ENCODE measurements at regions not wholly inside any gene's neighbourhood (a gene's known extent, or its start where the extent isn't known, plus 50 kb on each side); places are given as distances from the start of the nearest gene placed in this dataset.

GRCh38 chr12:58034712-58035111 is 93.3 kb downstream of the ATP23 start:
- Histone ChIP-seq H2AFZ (ENCODE audit: low read depth) (no peak overlapping the region), H3K9me3 (no peaks in the 10 kb centered on the region), H3K27me3 (ENCODE audit: insufficient read depth) (no peaks in the 10 kb centered on the region), H3K4me1 (ENCODE audit: control insufficient read depth in 1 of 2, insufficient read depth in 2 of 2, low read depth in 1 of 2, low read length in 1 of 2) (no peaks in the 10 kb centered on the region), H3K4me3 (ENCODE audit: low read depth in 2 of 2, low read length in 1 of 2) (no peak overlapping the region), H3K27ac (ENCODE audit: low read depth in 2 of 2, low read length in 1 of 2) (no peak overlapping the region), H3K36me3 (replicated peaks in 1 of 2; ENCODE audit: control insufficient read depth in 1 of 2, insufficient read depth in 2 of 2, low read length in 1 of 2) (no peaks in the 10 kb centered on the region), H3K9ac (no peak overlapping the region), H3F3A (replicated peaks; ENCODE audit: insufficient read depth) (no peaks in the 10 kb centered on the region), H3K79me2 (ENCODE audit: insufficient read depth) (no peaks in the 10 kb centered on the region), H4K20me1 (ENCODE audit: insufficient read depth) (no peaks in the 10 kb centered on the region), H3K9me2 (no peaks in the 10 kb centered on the region), H3K4me2 (no peak overlapping the region)
- ChIA-PET POLR2A (no interaction called here), CTCF (interaction anchor here (1.4 kb wide), 1 partner anchor 8 kb away, joined by 3 read pairs; no protein-coding TSS in a partner anchor)
- TF ChIP-seq GABPA (IDR thresholded peaks at IDR 0.05; ENCODE audit: low read depth) (no peak), SIN3A (IDR thresholded peaks at IDR 0.05; ENCODE audit: borderline replicate concordance, low read depth, low read length) (no peak), CHD2 (IDR thresholded peaks at IDR 0.05; ENCODE audit: low read length, partially characterized antibody) (no peak), RFX5 (IDR thresholded peaks at IDR 0.05; ENCODE audit: low read length) (no peak), FOXM1 (IDR thresholded peaks at IDR 0.05; ENCODE audit: low read depth) (no peak)
- no peak for DNase-seq
- WGBS (ENCODE audit: low lambda C conversion rate): 0% methylated on average over 1 of the region's 1 CpG

GRCh38 chr12:58041441-58041840 is 100.1 kb downstream of the ATP23 start:
- Histone ChIP-seq H3K79me2 (ENCODE audit: insufficient read depth) (no peaks in the 10 kb centered on the region), H3K9ac (no peak overlapping the region), H3K9me2 (no peaks in the 10 kb centered on the region), H3K9me3 (no peaks in the 10 kb centered on the region), H3K27me3 (ENCODE audit: insufficient read depth) (no peaks in the 10 kb centered on the region), H4K20me1 (ENCODE audit: insufficient read depth) (no peaks in the 10 kb centered on the region), H2AFZ (ENCODE audit: low read depth) (no peak overlapping the region), H3K4me2 (no peak overlapping the region), H3K36me3 (replicated peaks in 1 of 2; ENCODE audit: control insufficient read depth in 1 of 2, insufficient read depth in 2 of 2, low read length in 1 of 2) (no peaks in the 10 kb centered on the region), H3K4me1 (ENCODE audit: control insufficient read depth in 1 of 2, insufficient read depth in 2 of 2, low read depth in 1 of 2, low read length in 1 of 2) (no peaks in the 10 kb centered on the region), H3F3A (replicated peaks; ENCODE audit: insufficient read depth) (no peaks in the 10 kb centered on the region), H3K4me3 (ENCODE audit: low read depth in 2 of 2, low read length in 1 of 2) (no peak overlapping the region), H3K27ac (ENCODE audit: low read depth in 2 of 2, low read length in 1 of 2) (no peak overlapping the region)
- 2% methylated on average over 2 of the region's 2 CpGs for WGBS (ENCODE audit: low lambda C conversion rate)
- ChIA-PET POLR2A (no interaction called here), CTCF (no interaction called here)
- no peak for TF ChIP-seq MXI1 (IDR thresholded peaks at IDR 0.05; ENCODE audit: low read depth, low read length)
- no peak for TF ChIP-seq MAX (IDR thresholded peaks at IDR 0.05; ENCODE audit: low read depth)
- TF ChIP-seq ZBTB33 (IDR thresholded peaks at IDR 0.05; ENCODE audit: borderline replicate concordance, low read depth): no peak
- TF ChIP-seq ELF1 (IDR thresholded peaks at IDR 0.05): no peak
- TF ChIP-seq EZH2phosphoT487 (IDR thresholded peaks at IDR 0.05; ENCODE audit: borderline replicate concordance, low read depth): no peak
- TF ChIP-seq FOSL2 (IDR thresholded peaks at IDR 0.05; ENCODE audit: borderline replicate concordance, low read depth): no peak
- TF ChIP-seq GABPA (IDR thresholded peaks at IDR 0.05; ENCODE audit: low read depth): no peak
- no peak for TF ChIP-seq SIN3A (IDR thresholded peaks at IDR 0.05; ENCODE audit: borderline replicate concordance, low read depth, low read length)
- TF ChIP-seq JUND (IDR thresholded peaks at IDR 0.05): no peak
- TF ChIP-seq TCF12 (IDR thresholded peaks at IDR 0.05): no peak
- TF ChIP-seq RCOR1 (IDR thresholded peaks at IDR 0.05; ENCODE audit: low read length): no peak
- no peak for TF ChIP-seq TEAD4 (IDR thresholded peaks at IDR 0.05; ENCODE audit: borderline replicate concordance, insufficient read depth)
- no peak for TF ChIP-seq CHD2 (IDR thresholded peaks at IDR 0.05; ENCODE audit: low read length, partially characterized antibody)
- no peak for TF ChIP-seq EP300 (IDR thresholded peaks at IDR 0.05; ENCODE audit: borderline replicate concordance in 1 of 2, low read depth in 1 of 2, low read length in 1 of 2)
- DNase-seq: no peak
